ENCODE measurements at regions not wholly inside any gene's neighbourhood (a gene's known extent, or its start where the extent isn't known, plus 50 kb on each side); places are given as distances from the start of the nearest gene placed in this dataset.

GRCh38 chr4:123812066-123812390 lies 415.4 kb downstream of the SPRY1 start:
- peak overlapping the region in 19 of 21 experiments; percentile 14 to 84 (median 67) for H3K27ac ChIP-seq
- H3K4me3 ChIP-seq = peak overlapping the region in 1 of 7 experiments; percentile 9

- Histone ChIP-seq H3K4me3 (no peak overlapping the region), H3K27ac (no peak overlapping the region)
Measured at GRCh38 chr4:123813901-123814300, 417.3 kb downstream of the SPRY1 start.

- Histone ChIP-seq H3K27ac (peak overlapping the region in 2 of 21 experiments; percentile 4 to 33), H3K4me3 (no peak overlapping the region)
Measured at GRCh38 chr4:123816462-123816861, 419.9 kb downstream of the SPRY1 start.

GRCh38 chr4:123817025-123817688 lies 420.6 kb downstream of the SPRY1 start:
- H3K27ac ChIP-seq = peak overlapping the region in 1 of 21 experiments; percentile 33
- H3K4me3 ChIP-seq = no peak overlapping the region

GRCh38 chr4:123819362-123820035 lies 422.9 kb downstream of the SPRY1 start:
- Histone ChIP-seq H3K27ac (peak overlapping the region in 1 of 21 experiments; percentile 50), H3K4me3 (no peak overlapping the region)

GRCh38 chr4:123821861-123822260 lies 425.3 kb downstream of the SPRY1 start:
- H3K27ac ChIP-seq = no peak overlapping the region

GRCh38 chr4:123822353-123822752 lies 425.8 kb downstream of the SPRY1 start:
- Histone ChIP-seq H3K4me3 (no peak overlapping the region), H3K27ac (peak overlapping the region in 1 of 21 experiments; percentile 38)

More at GRCh38 chr4:123821861-123822260, 425.3 kb downstream of the SPRY1 start:
- no peak overlapping the region for H3K4me3 ChIP-seq

- H3K27ac ChIP-seq = peak overlapping the region in 2 of 21 experiments; percentile 11 to 65
Measured at GRCh38 chr4:123823244-123823643, 426.6 kb downstream of the SPRY1 start.

GRCh38 chr4:123824524-123824923 lies 427.9 kb downstream of the SPRY1 start:
- Histone ChIP-seq H3K27ac (peak overlapping the region in 4 of 21 experiments; percentile 20 to 43 (median 36)), H3K4me3 (no peak overlapping the region)

More at GRCh38 chr4:123823244-123823643, 426.6 kb downstream of the SPRY1 start:
- no peak overlapping the region for H3K4me3 ChIP-seq

- peak overlapping the region in 4 of 21 experiments; percentile 19 to 67 (median 46) for H3K27ac ChIP-seq
- H3K4me3 ChIP-seq = no peak overlapping the region
Measured at GRCh38 chr4:123825596-123826291, 429.1 kb downstream of the SPRY1 start.

GRCh38 chr4:123826896-123827295 lies 430.3 kb downstream of the SPRY1 start:
- Histone ChIP-seq H3K27ac (no peak overlapping the region), H3K4me3 (no peak overlapping the region)

GRCh38 chr4:123827511-123827910 lies 430.9 kb downstream of the SPRY1 start:
- no peak overlapping the region for H3K27ac ChIP-seq
- no peak overlapping the region for H3K4me3 ChIP-seq

- H3K27ac ChIP-seq = peak overlapping the region in 13 of 21 experiments; percentile 26 to 89 (median 62)
- no peak overlapping the region for H3K4me3 ChIP-seq
Measured at GRCh38 chr4:123830930-123831329, 434.3 kb downstream of the SPRY1 start.

- peak overlapping the region in 18 of 21 experiments; percentile 20 to 89 (median 59) for H3K27ac ChIP-seq
- no peak overlapping the region for H3K4me3 ChIP-seq
Measured at GRCh38 chr4:123832173-123833026, 435.8 kb downstream of the SPRY1 start.

- Histone ChIP-seq H3K4me3 (no peak overlapping the region), H3K27ac (peak overlapping the region in 16 of 21 experiments; percentile 1 to 80 (median 54))
Measured at GRCh38 chr4:123833171-123833643, 436.6 kb downstream of the SPRY1 start.

- Histone ChIP-seq H3K27ac (peak overlapping the region in 8 of 21 experiments; percentile 4 to 73 (median 48)), H3K4me3 (no peak overlapping the region)
Measured at GRCh38 chr4:123835831-123836590, 439.4 kb downstream of the SPRY1 start.

GRCh38 chr4:123836851-123837595 lies 440.4 kb downstream of the SPRY1 start:
- Histone ChIP-seq H3K4me3 (no peak overlapping the region), H3K27ac (peak overlapping the region in 12 of 21 experiments; percentile 4 to 73 (median 40))

- Histone ChIP-seq H3K27ac (peak overlapping the region in 3 of 21 experiments; percentile 26 to 68 (median 48)), H3K4me3 (no peak overlapping the region)
Measured at GRCh38 chr4:123838474-123838873, 441.9 kb downstream of the SPRY1 start.

All from skin epidermis (tissue), 12 donors.